CD4-positive, alpha-beta T cell treated with Interleukin-15 for 1 hour (primary cell): ENCODE measurements at regions not wholly inside any gene's neighbourhood (a gene's known extent, or its start where the extent isn't known, plus 50 kb on each side); places are given as distances from the start of the nearest gene placed in this dataset.

Experiments used
- DNase-seq: peaks from one replicate; pipeline ENCODE4 v3.0.0-alpha.2; 2020

DNA sequence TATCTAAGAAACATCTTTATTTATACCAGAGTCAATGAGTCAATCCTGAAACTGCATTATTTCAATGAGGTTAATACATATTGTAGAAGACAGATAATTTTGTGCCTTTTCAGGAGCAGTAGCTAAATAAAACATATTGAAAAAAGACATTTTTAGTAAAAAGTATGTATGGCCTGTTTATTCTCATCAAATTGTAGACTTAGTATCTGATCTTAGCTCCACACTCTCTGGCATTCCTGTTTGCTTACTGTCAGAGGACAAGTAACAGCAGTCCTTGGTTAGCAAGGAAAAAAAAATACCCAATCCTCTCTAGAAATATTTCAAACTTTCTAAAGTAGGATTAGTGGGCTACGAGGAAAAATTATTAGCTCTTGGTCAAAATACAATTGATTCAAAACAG, 50.5 kb upstream of the GUCY1A1 start:
- DNase-seq, result no peak

DNA sequence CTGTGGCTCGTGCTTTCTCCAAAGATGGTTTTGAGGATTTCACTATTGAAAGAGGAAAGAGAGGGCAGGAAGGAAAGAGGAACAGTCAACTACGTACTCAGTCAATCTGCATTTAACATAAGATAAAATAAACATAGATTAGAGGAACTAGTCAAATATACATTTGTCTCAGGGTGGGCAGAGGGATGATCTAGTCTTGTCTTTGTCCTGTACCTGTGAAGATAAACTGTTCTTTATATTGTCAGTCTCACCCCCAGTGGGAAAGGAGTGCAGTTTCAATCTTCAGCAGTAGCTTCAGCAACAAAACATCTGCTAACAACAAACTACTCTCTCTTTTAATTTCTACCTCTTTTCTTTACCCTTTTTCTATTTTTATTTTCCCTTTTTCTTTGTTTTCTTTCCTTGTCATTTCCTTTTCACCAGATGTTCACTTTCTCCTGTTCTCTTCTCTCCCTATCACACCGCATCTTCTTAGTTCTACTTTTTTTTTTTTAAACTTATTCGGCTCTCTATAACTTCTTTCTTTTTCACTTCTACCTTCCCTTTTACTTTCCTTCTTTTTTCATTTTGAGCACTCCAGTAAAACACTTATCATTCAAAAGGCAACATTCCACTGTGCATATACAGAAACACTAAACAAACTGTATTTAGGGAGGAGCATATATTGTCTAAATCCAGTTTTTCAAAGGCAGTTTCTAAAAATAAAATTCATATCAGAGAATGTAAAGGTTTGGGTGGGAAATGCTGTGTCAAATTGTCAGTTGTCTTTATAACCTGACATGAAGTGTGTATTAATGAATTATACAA, 51.4 kb upstream of the GUCY1A1 start:
- no peak for DNase-seq

GRCh38 chr4:155614111-155614762, 52.4 kb upstream of the GUCY1A1 start:
- no peak for DNase-seq

GRCh38 chr4:155612074-155612473, 54.6 kb upstream of the GUCY1A1 start:
- DNase-seq, result no peak

GRCh38 chr4:155611501-155611900, 55.1 kb upstream of the GUCY1A1 start:
- DNase-seq, result no peak

DNA sequence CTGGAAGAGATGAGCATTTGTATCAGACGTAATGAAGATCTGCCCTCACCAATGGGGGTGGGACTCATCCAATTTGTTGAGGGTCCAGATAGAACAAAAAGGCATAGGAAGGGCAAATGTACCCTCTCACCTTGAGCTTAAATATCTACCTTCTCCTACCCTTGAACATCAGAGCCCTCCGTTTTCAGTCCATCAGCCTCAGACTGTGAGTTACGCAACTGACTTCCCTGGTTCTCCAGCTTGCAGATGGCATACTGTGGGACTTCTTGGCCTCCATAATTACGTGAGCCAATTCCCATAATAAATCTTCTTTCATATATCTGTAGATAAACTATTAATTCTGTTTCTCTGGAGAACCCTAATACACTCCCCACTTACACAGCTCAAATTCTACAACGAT, 56.5 kb upstream of the GUCY1A1 start:
- no peak for DNase-seq

GRCh38 chr4:155609455-155610059, 57.1 kb upstream of the GUCY1A1 start:
- DNase-seq, result no peak

DNA sequence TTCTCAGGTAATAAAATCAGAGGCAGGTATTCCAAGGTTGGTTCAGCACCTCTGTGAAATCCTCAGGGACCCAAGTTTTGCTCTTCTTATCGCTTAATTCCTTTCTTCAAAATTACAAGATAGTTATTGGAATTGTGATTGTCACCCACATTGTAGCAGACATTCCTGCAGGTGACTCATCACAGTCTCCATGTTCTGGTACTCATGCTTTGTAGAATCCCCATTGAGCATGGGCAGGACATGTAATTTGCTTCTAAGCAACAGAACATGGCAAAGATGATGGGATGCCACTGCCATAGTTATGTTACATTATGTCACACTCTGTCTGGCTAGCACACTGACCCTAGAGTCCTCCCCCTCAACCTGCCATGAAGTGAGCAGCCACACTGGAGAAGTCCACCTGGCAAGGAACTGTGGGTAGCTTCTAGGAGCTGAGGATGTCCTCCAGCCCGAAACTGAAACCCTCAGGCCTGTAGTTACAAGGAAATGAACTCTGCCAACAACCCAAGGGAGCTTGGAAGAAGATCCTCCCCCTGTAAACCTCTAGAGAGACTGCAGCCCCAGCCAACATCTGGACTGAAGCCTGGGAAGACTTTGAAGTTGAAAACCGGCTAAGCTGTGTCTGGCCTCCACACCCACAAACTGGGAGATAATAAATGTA, 58.3 kb upstream of the GUCY1A1 start:
- no peak for DNase-seq

GRCh38 chr4:155607481-155607880, 59.2 kb upstream of the GUCY1A1 start:
- no peak for DNase-seq

GRCh38 chr4:155604718-155605626, 61.7 kb upstream of the GUCY1A1 start:
- no peak for DNase-seq

DNA sequence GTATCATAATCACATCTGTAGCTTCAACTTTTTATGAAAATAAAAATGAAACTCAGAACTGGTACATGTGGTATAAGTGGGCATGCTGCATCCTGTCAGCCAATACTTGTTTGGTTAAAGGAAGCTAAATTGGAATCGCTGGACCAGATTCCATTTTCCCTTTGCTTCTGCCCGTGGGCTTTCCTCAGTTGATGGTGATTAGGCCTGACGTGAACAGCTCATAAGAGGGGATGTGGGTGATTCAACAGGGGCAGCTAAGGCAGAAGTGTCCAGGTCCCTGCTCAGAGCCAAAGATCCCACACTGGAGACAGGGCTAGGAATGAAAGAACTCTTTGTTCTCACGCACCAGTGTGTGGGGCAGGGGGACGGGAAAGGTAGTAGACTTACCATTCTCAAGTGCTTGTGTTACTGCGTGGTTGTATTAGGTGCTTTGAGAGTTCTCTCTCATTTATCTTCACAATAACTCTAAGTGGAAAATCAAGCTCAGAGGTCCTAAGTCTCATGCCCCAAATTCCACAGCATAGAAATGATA, 63.2 kb upstream of the GUCY1A1 start:
- no peak for DNase-seq

DNA sequence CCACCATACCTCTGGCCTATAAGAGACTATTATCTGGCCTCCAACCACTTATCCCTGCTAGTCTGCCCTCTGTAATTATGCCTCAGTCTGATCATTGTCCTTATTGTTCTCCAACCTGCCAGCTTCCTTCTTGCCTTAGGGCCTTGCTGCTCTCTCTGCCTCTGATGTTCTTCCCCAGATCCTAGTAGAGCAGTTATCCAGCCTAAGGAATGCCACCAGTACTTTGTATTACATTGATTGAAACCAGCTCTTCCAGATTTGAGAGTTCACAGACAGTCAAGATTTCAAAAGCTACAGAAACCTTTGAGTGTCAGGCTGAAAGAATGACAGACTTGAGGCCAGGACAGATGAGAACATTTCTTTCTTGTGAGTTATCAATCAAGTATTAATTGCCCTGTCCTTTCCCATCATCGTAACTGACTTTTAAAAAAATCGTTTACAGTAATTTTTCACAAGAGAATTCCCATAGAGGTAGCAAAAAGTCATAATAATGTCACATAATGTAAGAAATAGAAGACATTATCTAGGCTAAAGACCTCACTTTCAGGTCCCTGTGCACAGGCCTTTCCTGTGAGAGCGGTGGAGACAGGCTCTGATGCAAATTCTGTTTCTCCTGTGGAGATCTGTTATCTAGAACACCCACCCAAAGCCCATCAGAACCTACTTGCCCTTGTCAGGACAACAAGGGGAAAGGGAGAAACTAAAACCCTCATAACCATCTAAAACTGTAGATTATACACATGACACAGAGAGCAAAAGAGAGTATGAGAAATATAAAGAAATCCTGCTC, 64.1 kb upstream of the GUCY1A1 start:
- DNase-seq, result no peak

DNA sequence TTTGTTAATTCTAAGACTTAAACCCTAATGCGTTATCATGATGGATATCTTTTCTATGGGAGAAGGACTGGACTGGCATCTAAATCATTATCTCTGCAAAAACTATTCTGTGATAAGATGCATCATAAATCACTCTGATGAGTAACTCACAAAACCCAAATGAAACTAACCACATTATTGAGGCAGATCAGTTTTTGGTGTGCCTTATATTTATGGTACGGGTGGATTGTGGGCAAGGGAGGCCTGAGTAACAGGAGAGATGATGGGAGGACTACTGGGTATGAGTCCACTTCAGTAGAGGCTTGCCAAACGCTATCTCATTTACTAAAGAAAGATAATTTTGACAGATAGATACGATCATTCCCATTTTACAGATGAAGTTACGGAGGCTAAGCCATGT, 66.4 kb upstream of the GUCY1A1 start:
- no peak for DNase-seq

DNA sequence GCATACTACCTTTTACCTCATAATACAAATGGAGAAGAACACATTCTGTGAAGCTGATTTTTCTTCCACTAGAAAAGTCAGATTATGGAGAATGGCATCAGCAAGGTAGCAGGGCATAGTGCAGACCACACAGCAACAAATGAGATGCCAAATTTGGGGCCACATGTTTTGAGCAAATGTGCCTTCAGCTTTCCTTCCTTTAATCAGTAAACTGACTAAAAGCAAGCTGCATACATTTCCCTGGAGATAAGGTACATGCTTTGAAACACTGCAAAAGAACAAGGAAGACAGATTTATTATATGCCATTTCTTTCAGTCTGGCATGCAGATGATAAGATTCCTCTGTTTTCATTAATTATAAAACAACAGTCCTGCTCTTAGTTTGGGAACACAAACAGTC, 67.1 kb upstream of the GUCY1A1 start:
- no peak for DNase-seq

DNA sequence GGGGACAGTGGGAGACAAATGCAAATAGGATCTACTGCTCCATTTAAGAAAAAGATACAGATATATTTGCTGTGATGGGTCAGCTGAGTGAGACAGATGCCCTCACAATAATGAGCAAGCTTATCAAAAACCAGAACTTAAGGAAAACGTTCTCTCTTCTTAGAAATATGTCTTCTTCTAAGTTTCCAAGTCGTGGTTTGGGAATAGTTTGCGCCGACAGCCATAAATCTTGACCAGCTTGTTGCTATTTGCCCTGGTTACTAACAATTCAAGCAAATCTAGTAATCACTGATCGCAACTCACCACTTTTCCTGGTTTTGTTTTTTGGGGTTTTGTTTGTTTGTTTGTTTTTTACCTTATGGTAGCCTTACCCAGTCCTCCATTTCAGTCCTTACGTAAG, 67.6 kb upstream of the GUCY1A1 start:
- DNase-seq, result no peak

GRCh38 chr4:155597933-155598451, 68.7 kb upstream of the GUCY1A1 start:
- DNase-seq, result no peak

DNA sequence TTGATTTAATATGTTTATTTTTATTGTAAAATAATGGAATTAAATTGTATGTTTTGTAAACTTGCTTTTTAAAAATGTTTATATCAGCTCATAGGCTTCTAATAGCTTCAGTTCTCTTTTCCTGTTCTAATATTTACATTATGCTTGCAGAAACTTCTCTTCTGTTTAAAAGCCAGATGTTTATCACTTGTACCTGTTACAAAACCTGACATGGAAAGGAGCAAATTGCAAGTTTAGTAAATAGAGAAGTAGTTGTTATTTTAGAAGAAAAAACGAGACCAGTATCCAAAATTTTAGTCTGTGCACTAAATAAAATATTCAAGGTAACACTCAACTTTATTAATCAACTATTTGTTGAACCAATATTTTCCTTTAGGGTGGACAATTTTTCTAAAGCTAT, 69.4 kb upstream of the GUCY1A1 start:
- DNase-seq, result no peak

GRCh38 chr4:155593793-155594192, 72.9 kb upstream of the GUCY1A1 start:
- DNase-seq, result no peak

DNA sequence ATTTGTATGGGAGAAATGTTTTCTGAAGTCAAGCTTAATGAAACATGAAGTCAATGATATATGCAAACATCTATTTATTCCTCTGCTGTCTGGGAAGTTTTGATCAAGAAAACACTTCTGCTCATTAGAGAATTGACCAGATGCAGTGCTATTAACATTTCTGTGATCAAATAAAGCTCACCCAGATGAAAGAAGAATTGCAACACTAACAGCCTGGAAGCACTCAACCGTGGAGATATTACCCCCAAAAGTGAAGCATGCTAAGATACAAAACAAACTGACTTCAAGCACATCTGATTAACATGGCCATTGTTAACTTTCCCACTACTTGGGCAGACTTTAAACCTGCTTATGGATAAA, 73.7 kb upstream of the GUCY1A1 start:
- no peak for DNase-seq

- DNase-seq, result no peak
Observed at GRCh38 chr4:155592179-155592937, 74.3 kb upstream of the GUCY1A1 start.

DNA sequence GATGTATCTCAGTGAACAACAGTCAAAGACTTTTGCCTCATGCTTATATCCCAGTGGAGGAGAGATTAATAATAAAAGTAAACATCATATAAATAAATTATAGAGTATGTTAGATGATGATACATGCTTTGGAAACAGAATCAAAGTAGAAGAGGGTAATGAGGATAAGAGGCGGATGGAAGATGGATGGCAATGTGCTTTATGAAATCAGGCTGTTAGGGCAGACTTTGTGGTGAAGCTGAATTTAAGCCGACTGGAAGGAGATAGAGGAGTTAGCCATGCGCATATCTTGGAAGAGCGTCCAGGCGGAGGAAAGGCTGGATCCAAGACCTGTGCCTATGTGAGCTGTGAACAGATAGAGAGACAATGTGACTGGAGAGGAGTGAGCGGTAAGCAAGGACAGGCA, 74.9 kb upstream of the GUCY1A1 start:
- no peak for DNase-seq
